Putamen (tissue), 1 donor: ENCODE measurements at regions not wholly inside any gene's neighbourhood (a gene's known extent, or its start where the extent isn't known, plus 50 kb on each side); places are given as distances from the start of the nearest gene placed in this dataset.
"Not testable (repeated sequence)": the region's sequence is repeated elsewhere in the genome, so short reads cannot be mapped to it uniquely, and the experiment has no call there.

Source experiments
- DNase-seq: peaks from one replicate; pipeline ENCODE4 v3.0.0-alpha.2; 2016; ENCODE audit warnings: low spot score

DNA sequence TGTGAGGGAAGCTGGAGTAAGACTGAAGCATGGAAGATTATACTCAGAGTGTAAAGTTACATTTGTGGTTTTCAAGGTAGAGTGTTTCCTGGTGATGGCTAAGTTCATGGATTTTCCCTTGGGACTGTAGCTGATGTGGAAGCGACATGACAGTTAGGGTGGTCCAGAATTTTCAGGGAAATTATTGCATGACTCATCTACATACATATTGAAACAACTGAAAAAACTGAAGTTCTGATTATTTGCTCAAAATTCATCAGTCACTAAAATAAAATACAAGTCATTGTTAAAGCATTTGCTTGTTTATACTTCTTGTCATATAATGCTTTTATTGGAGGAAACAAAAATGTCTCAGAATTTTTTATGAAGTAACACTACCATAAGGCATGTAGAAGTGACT lies 700.0 kb downstream of the RFPL4B start:
- no peak for DNase-seq

DNA sequence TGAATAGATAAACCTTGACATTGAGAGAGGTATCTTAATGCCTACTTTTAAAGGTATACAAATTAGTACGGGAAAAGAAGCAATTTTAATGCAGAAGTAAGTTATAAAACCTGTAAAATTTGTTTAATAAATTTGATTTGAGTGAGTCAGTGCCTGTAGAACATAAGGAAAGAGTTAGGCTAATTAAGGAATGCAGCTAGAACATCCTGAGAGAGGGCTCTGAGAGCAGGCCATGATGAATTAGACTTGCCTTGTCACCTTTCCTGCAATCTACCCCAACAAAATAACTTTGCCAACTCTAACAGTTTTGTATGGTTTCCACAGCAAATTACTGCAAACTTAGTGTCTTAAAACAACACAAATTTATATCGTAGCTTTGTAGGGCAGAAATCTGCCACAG lies 700.8 kb downstream of the RFPL4B start:
- no peak for DNase-seq

DNA sequence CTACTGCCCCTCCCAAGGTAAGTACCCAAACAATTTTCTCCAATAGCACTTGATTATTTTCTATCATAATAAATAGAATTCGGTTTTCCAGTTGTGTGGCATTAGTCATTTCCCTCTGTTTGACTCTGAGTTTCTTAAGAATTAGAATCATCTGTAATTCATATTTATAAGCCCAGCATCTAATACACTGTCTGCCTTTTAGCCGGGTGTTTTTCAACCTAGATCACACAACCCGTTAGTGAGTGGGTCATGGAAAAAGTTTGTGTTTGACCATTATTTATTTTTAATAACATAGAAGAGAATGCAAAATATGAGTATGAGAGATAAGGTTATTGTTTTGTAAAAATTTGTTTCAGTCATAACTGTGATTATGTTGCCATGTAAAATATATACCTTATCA lies 701.6 kb downstream of the RFPL4B start:
- DNase-seq = no peak

DNA sequence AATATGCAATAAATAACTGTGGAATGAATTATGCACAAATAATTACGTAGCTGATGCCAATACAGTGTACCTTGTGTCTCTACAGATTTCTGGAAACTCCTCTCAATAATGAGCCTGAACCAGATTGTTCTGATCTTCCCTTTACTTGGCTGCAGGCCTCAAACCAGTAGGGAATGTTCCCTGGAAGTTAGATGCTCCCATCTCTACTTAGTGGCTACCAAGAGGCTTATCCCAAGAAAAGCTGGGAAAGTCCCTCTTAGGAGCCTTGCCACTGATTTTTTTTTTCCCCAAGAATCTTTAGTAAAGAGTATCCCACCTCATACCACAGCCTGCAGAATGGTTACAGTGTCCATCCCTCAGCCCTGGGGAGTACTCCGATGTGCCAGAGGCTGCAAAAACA lies 702.1 kb downstream of the RFPL4B start:
- DNase-seq = no peak

DNA sequence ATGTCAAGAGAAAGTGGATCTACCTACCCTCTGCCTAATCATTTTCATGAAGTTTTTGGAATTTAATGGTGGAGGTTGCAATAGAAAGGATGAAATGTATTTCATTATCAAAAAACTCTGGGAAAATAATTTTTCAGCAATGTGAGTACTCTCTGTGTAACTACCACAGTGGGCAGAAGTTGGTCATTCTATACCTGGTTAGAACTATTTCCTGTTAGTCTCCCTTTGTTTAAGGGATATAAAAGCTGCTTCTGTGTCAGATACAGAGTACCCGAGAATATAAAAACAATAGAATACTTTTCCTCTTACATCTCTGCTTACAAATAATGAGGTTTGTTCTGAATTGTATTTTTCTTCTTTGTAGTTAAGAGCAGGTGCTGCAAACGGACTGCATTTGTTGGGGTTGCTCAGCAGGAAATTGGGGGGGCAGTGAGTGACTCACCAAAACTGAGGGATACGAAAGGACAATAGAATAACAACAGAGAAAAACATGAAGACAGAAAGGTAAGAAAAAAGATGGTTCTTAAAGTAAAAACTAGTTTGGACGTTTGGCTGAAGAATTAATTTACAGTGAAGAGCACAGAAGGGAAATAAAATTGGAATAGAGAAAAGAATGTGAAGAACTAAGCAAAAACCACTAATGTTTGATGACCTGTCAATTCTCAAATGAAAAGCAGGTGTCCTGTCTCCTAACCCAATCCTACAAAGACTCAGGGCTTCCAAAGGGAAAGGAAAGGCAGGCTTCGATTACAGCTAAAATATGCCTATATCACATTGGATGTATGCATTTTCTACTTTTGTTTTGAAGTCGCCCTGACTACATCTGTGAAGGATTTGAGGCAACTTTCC lies 703.1 kb downstream of the RFPL4B start:
- DNase-seq = no peak

DNA sequence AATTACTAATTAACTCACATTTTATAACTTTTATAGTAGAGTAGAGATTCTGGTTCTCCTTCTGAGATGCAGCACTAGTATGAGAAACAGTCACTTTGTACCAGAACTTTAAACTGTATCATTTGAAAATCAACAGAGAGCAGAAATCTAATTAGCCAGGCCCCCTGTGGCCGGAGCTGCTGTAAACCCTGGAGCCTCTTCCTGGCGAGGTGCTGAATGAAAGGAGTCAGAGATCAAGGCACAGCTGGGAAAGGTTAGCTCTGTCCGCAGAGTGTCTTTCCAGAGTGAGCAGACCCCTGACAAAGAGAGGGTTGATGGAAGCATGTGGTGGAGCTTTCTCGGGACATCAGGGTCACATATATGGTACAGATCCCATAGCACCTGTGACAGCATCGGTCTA lies 703.8 kb downstream of the RFPL4B start:
- no peak for DNase-seq

DNA sequence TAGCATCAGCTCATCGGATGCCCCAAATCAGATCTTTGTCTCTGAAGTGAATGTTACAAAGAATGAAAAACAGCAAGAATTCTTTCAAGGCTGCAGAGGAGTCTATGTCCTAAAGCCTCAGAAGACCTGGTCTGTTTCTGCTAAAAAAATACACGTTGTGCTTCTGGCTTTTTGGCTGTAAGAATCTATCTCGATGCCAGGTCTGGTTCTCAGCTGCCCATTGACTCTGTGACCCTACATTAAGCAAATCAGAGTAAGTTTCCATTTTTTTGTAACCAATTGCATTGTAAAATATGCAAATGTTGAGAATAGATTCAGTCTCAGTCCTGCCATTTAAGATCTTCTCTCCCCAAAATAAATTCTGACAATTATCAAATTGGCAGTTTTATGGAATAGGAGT lies 705.4 kb downstream of the RFPL4B start:
- no peak for DNase-seq

DNA sequence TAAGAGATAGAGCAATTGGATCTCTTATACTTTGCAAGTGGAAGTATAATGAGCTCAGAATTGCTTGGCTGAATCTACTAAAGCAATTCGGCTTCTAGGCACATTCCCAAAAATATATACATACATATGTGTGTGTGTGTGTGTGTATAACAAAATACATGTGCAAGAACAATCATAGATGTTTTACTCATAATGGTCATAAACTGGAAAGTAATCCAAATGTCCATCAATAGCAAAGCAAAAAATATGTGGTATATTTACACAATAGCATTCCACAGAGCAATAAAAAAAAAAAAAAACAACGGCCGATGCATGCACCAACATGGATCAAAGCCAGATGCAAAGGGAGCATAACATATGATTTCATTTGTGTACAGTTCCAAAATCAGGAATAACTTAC lies 707.9 kb downstream of the RFPL4B start:
- no peak for DNase-seq

DNA sequence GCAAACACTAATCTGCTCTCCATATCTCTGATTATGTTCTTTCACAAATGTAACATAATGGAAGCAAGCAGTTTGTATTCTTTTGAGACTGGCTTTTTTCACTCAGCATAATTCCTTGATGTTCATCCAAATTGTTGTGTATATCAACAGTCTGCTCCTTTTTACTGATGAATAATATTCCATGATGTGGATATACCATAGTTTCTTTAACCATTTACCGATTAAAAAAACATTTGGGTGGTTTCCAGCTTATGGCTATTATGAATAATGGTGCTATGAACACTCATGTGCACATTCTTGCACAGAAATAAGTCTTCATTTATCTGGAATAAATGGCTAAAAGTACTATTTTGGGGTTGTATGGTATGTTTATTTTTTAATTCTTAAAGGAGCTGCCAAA lies 708.9 kb downstream of the RFPL4B start:
- no peak for DNase-seq

DNA sequence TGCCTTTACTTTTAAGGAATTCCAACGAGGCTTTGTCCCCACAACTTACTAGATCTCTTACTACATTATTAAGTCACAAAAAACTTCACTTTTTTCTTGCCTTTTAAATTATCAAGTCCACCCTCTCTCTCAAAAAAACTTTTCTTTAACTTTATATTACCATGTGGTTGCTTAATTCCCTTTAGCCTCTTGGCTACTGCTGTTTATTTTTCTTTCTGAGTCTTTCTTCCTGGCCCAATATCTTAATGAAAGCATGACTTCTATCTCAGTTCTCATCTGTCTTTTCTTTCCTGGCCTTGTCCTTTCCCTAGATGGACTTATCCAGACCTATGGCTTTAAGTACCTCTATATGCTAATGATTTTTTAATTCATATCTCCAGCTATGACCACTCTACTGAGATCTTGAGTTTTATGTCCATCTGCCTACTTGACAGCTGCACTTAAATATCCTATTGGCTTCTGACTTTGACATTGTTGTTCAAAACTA lies 710.5 kb downstream of the RFPL4B start:
- DNase-seq = no peak

DNA sequence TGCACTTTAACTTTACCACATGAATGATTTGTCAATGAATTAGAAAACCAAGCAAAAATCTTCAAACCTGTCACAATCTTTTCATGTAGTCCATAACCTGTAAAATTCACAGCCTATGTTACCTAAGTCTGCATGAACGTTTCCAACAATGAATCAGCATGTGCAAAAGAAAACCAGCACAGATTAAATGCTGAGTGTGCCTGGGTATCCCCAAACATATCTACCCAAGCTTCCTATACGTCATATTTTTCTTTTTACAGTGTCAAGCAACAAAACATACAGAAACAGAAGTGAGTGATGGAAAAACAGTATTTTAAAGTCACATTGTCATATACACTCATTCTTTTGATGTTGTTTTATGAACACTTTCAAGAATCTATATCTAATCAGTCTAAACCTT lies 713.5 kb downstream of the RFPL4B start:
- DNase-seq = no peak

DNA sequence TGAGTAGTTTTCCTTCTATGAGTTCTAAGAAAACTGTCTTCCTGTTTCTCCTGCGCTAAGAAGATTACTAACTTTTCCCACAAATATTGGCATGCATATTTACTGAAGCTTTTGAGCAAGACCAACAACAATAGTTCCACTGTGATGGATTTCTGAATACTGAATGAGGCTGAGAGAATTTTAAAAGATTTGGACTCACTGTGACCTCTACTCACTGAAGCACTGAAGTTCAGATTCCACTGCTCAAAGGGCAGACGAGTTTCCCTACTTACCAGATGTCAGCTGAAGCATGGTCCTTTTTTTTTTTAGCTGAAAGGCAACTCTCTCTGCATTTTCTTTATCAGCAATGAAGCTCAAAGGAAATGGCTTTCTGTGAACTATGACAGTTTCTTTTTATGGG lies 718.5 kb downstream of the RFPL4B start:
- DNase-seq = peak; percentile 28

DNA sequence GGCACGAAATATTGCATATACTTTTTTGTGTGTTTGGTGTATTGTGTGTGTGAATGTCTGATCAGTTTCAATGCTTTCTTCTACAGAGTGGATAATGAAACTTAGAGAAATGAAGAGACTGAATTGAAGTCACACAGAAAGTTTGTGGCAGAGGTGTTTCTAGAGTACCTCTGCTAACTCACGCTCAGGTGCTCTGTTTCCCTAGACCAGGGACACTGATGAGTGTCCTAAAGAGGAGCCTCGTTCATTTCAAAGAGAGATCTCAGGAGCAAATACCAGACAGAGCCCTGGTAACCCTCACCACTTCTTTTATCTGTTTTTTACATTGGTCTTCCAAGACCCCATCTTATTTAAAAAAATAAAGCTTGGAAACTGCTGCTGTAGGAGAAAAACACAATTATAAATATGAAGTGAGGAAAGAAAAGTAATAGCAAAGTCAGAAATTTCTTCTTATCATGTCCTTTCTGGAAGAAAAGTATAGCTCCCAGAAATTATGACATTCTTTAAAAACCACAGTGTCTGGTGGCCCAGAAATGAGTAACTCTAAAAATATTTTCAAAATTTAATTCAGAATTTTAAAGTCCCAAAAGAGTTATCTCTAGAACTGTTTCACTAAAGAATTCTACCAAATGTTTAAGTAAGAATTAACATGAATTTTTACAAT lies 720.6 kb downstream of the RFPL4B start:
- DNase-seq = no peak

DNA sequence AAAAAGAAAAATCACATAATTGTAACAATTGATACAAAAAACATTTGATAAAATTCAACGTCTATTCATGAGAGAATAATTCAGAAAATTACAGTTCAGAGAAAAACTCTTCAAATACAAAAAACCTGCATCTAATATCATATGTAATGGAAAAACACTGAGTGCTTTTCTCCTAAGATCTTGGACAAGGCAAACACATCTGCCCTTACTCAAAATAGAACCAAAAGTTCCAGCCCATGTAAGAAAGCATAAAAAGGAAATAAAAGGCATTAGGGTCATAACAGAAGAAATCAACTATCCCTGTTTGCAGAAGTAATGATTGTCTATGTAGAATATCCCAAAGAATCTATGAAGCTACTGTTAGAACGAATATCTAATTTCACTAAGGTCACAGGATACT lies 721.4 kb downstream of the RFPL4B start:
- no peak for DNase-seq

DNA sequence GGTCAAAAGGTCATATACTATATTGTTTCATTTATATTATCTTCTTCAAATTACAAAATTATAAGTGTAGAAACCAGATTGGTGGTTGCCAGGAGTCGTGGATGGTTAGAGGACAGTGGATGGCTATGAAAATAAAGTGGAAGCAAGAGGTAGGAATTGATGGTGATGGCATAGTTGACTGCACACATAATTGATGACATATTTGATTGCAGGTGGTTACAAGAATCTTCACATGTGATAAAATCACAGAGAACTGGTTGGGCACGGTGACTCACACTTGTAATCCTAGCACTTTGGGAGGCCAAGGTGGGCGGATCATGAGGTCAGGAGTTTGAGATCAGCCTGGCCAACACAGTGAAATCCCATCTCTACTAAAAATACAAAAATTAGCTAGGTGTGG lies 723.6 kb downstream of the RFPL4B start:
- DNase-seq = not testable (repeated sequence)

DNA sequence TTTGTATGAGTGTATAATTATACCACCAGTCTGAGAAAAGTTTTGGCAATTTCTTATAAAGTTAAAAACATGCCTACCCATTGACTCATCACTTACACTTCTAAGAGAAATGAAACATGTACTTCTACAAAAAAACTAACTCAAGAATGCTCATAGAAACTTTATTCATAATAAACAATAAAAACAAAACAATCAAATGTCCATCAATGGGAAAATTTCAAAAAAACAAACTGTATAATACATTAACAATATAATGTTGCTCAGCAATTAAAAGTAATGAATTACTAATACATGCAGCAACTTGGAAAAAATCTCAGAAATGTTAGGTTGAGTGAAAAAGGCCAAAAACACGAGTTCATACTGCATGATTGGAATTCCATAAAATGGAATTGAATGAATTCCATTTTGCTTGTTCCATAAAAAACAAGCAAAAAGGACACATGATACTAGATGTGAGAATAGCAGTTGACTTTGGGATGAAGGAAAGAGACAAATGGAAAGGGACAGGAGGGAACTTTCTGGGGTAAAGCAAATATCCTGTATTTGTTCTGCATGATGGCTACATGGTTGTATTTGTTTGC lies 726.6 kb downstream of the RFPL4B start:
- no peak for DNase-seq

DNA sequence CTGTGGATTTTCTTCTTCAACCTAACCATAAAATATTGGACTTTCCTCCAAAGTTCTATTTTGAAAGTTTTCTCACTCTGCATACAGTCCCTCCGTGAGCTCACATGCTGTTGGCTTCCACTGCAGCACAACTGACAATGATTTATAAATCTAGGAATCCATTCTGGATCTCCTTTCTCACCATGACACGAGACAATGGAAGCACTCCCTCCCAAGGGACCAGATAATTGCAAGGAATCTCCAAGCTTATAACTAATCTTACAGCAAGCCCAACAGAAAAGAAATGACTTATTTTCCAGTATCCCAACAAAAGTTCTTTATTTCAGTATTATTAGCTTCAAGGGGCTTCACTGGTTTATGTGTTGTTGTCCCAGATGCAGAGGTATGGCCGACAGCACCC lies 729.0 kb downstream of the RFPL4B start:
- DNase-seq = no peak

DNA sequence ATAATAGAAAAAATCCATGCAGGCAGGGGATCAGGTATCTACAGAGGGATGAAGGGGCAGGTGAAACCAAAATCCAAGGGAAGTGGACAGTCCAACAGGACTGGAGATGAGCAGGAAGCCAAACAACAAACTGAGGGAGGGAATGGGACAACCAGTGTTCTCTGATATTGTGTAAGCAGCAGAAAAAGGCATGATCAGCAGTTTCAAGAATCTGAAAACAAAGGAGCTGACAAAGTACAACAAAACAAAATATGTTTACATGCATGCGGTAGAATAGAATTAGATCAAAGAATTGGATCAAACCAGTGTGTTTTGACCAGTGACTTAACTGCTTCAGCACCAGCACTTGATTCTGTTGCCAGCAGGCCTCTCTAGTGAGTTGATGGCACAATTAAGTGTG lies 729.7 kb downstream of the RFPL4B start:
- no peak for DNase-seq

DNA sequence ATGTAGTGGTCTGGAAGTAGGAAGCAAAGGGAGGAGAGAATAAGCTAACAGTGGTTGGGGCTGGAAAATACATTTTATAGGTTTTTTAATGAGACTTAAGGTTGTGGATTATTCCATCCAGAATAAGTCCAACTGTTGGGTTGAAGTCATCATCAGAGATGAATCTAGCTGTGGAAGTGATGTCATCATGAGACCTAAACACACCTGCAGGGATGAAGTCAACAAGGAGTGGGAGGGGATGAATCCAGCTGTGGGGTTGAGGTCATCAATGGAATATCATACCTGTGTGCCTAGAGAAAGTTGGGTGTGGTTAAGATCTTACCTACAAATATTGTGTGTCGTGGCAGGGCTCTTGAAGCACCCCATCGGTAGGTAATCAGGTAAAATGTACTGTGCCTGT lies 730.7 kb downstream of the RFPL4B start:
- no peak for DNase-seq

DNA sequence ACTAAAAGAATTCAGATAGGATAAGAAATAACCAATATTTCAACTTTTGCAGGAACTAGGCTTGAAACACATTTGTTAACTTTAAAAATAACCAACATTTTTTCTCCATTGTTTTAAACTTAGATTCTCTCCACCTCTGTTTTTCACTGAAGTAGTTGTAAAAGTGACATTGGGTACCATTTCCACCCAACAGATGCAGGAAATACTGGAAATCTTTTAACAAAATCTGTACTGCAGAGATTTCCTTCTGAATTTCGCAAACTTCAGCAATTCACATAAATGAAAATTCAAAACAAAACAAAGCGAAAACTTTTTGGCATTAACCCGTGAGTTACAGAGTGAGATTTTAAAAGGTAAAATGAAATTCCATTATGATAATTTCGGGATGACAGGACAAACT lies 731.7 kb downstream of the RFPL4B start:
- no peak for DNase-seq

DNA sequence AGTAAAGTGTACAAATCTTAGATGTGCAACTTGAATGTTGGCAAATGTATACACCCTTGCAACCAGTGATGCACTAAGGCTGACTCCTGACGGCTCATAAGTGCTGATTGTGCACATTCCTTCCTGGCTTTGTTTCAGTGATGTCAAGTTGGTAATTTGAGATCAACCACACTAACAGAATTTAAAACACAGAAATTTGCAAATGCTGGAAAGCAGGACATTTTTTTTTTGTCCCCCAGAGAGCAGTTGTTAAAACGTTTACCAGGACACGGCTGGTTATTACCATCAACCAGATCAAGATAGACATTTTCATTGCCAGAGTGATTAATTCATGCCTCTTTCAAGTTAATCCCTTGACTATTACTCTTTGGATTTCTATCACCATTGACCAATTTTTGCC lies 735.6 kb downstream of the RFPL4B start:
- no peak for DNase-seq

DNA sequence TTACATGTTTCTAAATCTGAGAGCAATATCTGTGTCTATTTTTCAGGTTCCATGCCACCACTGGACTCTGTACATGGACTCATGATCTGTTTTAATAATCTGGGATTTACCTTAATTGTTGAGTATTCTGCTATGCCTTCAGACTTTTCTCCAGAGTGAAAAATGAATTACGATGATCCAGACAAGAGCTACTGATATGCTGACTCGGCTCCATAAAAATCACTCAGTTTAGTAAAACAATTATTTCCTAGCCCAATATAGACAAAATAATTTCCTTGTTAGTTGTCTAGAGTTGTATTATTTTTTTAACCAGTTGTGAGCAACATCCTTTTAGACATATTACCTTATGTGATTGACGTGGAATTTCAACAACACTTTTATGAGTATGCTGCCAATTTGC lies 736.8 kb downstream of the RFPL4B start:
- DNase-seq = no peak

DNA sequence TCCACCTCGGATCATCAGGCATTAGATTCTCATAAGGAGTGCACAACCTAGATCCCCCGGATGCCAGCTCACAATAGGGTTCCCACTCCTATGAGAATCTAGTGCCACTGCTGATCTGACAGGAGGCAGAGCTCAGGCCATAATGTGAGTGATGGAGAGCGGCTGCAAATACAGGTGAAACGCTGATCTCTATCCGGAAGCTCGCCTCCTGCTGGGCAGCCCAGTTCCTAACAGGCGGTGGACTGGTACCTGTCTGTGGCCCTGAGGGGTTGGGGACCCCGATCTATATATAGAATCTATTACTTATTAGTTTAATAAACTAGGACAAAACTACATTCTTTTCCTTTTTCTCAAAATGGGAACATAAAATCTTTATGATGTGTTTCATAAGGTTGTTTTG lies 741.9 kb downstream of the RFPL4B start:
- DNase-seq = no peak
